ENCODE measurements at regions not wholly inside any gene's neighbourhood (a gene's known extent, or its start where the extent isn't known, plus 50 kb on each side); places are given as distances from the start of the nearest gene placed in this dataset.

- peaks cover 4% of the 10 kb centered on the region for H3K9me3 Mint-ChIP-seq (ENCODE audit: insufficient read depth)
- no peaks in the 10 kb centered on the region for H3K4me1 Mint-ChIP-seq
Observed at GRCh38 chr5:92106808-92107207, 723.7 kb upstream of the ARRDC3 start.

GRCh38 chr5:92104126-92104525, 721.0 kb upstream of the ARRDC3 start:
- ChIA-PET POLR2A (no interaction called here), CTCF (no interaction called here)
- Histone ChIP-seq H3K9me3 (ENCODE audit: control extremely low read depth in 1 of 3, control insufficient read depth in 2 of 3, insufficient read depth in 1 of 3, low read length in 2 of 3) (peaks cover 0 to 3% (median 0%) of the 10 kb centered on the region in 3 donors), H3K4me1 (ENCODE audit: control insufficient read depth in 2 of 2, insufficient read depth in 2 of 2, low read length in 2 of 2) (no peaks in the 10 kb centered on the region), H3K9ac (ENCODE audit: low read length) (no peak overlapping the region), H3K4me2 (replicated peaks; ENCODE audit: low read depth, low read length, poor library complexity, severe bottlenecking) (no peak overlapping the region), H3K27ac (ENCODE audit: low read length in 2 of 2) (no peak overlapping the region), H2AFZ (ENCODE audit: insufficient read depth, low read depth, low read length, poor library complexity, severe bottlenecking) (no peak overlapping the region), H3K27me3 (replicated peaks in 1 of 4; ENCODE audit: control extremely low read depth in 1 of 4, control insufficient read depth in 3 of 4, insufficient read depth in 4 of 4, low read length in 3 of 4) (no peaks in the 10 kb centered on the region), H3K79me2 (ENCODE audit: control insufficient read depth, insufficient read depth, low read length) (no peaks in the 10 kb centered on the region), H4K20me1 (ENCODE audit: control insufficient read depth, insufficient read depth, low read length, poor library complexity, severe bottlenecking) (no peaks in the 10 kb centered on the region), H3K4me3 (ENCODE audit: control extremely low read depth in 1 of 5, extremely low read depth in 1 of 5, insufficient read depth in 1 of 5, low read depth in 2 of 5, low read length in 4 of 5) (no peak overlapping the region), H3K36me3 (replicated peaks in 1 of 2; ENCODE audit: control extremely low read depth in 1 of 2, control insufficient read depth in 1 of 2, extremely low read depth in 1 of 2, insufficient read depth in 2 of 2, low read length in 1 of 2) (no peaks in the 10 kb centered on the region)
- Mint-ChIP-seq H3K4me1 (no peaks in the 10 kb centered on the region), H3K27ac (no peak overlapping the region), H3K9me3 (ENCODE audit: insufficient read depth) (peaks cover 8% of the 10 kb centered on the region), H3K4me3 (no peak overlapping the region), H3K27me3 (no peaks in the 10 kb centered on the region)
- DNase-seq (no peak), ATAC-seq (ENCODE audit: low read depth) (no peak)
- TF ChIP-seq EZH2 (IDR thresholded peaks at IDR 0.05; ENCODE audit: borderline replicate concordance, insufficient read depth, low read depth, low read length, poor library complexity, severe bottlenecking) (no peak), CTCF (IDR thresholded peaks at IDR 0.05) (no peak)
- intact Hi-C loops (cut with micrococcal nuclease) = no loop called here

More at GRCh38 chr5:92106808-92107207, 723.7 kb upstream of the ARRDC3 start:
- no CpG with 5 or more reads among the region's 1 CpG for WGBS (ENCODE audit: insufficient coverage)
- Mint-ChIP-seq H3K27ac (no peak overlapping the region), H3K4me3 (no peak overlapping the region), H3K27me3 (no peaks in the 10 kb centered on the region)
- no peaks in the 10 kb centered on the region for H3K27me3 ChIP-seq (replicated peaks in 1 of 4; ENCODE audit: control extremely low read depth in 1 of 4, control insufficient read depth in 3 of 4, insufficient read depth in 4 of 4, low read length in 3 of 4)
- H3K4me1 ChIP-seq (ENCODE audit: control insufficient read depth in 2 of 2, insufficient read depth in 2 of 2, low read length in 2 of 2) = no peaks in the 10 kb centered on the region
- DNase-seq (no peak), ATAC-seq (ENCODE audit: low read depth) (no peak)
- intact Hi-C loops (cut with micrococcal nuclease) = no loop called here
- H3K79me2 ChIP-seq (ENCODE audit: control insufficient read depth, insufficient read depth, low read length) = no peaks in the 10 kb centered on the region
- H3K27ac ChIP-seq (ENCODE audit: low read length in 2 of 2) = no peak overlapping the region
- no peak overlapping the region for H2AFZ ChIP-seq (ENCODE audit: insufficient read depth, low read depth, low read length, poor library complexity, severe bottlenecking)
- no peak overlapping the region for H3K4me2 ChIP-seq (replicated peaks; ENCODE audit: low read depth, low read length, poor library complexity, severe bottlenecking)
- no peak overlapping the region for H3K9ac ChIP-seq (ENCODE audit: low read length)
- H3K9me3 ChIP-seq (ENCODE audit: control extremely low read depth in 1 of 3, control insufficient read depth in 2 of 3, insufficient read depth in 1 of 3, low read length in 2 of 3) = peaks cover 0 to 3% (median 0%) of the 10 kb centered on the region in 3 donors
- H3K4me3 ChIP-seq (ENCODE audit: control extremely low read depth in 1 of 5, extremely low read depth in 1 of 5, insufficient read depth in 1 of 5, low read depth in 2 of 5, low read length in 4 of 5) = no peak overlapping the region
- TF ChIP-seq CTCF (IDR thresholded peaks at IDR 0.05) = no peak
- TF ChIP-seq EZH2 (IDR thresholded peaks at IDR 0.05; ENCODE audit: borderline replicate concordance, insufficient read depth, low read depth, low read length, poor library complexity, severe bottlenecking) = no peak
- POLR2A ChIA-PET = no interaction called here
- no peaks in the 10 kb centered on the region for H3K36me3 ChIP-seq (replicated peaks in 1 of 2; ENCODE audit: control extremely low read depth in 1 of 2, control insufficient read depth in 1 of 2, extremely low read depth in 1 of 2, insufficient read depth in 2 of 2, low read length in 1 of 2)
- CTCF ChIA-PET = interaction anchor here (0.7 kb wide), 1 partner anchor 53 kb away, joined by 4 read pairs; no protein-coding TSS in a partner anchor
- no peaks in the 10 kb centered on the region for H4K20me1 ChIP-seq (ENCODE audit: control insufficient read depth, insufficient read depth, low read length, poor library complexity, severe bottlenecking)

All from B cell (primary cell).